OCI-LY7 (cell line): ENCODE measurements at regions not wholly inside any gene's neighbourhood (a gene's known extent, or its start where the extent isn't known, plus 50 kb on each side); places are given as distances from the start of the nearest gene placed in this dataset.

ENCODE experiments used
- BruUV-seq: library from RNA; stranded (reverse); fragments of 400-500 nt; replicated peaks from 2 replicates; lab custom pipeline; 2021; lab: Mats Ljungman, UMichigan
- CTCF ChIA-PET: fragments of 300-600 bp; sonication (Branson Sonifier 250); formaldehyde crosslinking; loops from one replicate; lab custom pipeline; 2022; ENCODE audit warnings: antibody characterized with exemption; ENCODE audit not compliant: unreplicated experiment; lab: Charles Lee
- POLR2A ChIA-PET: fragments of 300-600 bp; sonication (Branson Sonifier 250); formaldehyde crosslinking; loops from one replicate; lab custom pipeline; 2022; ENCODE audit warnings: antibody characterized with exemption; lab: Charles Lee
- DNase-seq: peaks from one replicate; pipeline ENCODE4 v3.0.0-alpha.2; 2015; ENCODE audit warnings: low spot score
- H2AFZ ChIP-seq: fragments of 200-600 bp; sonication (generic), shearing (Covaris generic); 2 replicates; pipeline ENCODE4 v1.6.1; 2014; ENCODE audit warnings: mild to moderate bottlenecking, antibody characterized with exemption, low read length, moderate library complexity
- H3K27ac ChIP-seq: fragments of 200-600 bp; sonication (generic); 2 replicates; pipeline ENCODE4 v1.5.1; 2014; ENCODE audit warnings: mixed run types, low read depth, mild to moderate bottlenecking, moderate library complexity, low read length, inconsistent platforms; ENCODE audit not compliant: poor library complexity, severe bottlenecking
- H3K36me3 ChIP-seq: fragments of 200-600 bp; sonication (generic); 2 replicates; pipeline ENCODE4 v1.6.1; 2014; ENCODE audit warnings: mild to moderate bottlenecking, antibody characterized with exemption, low read length, moderate library complexity, mixed read lengths; ENCODE audit not compliant: insufficient read depth
- H3K4me1 ChIP-seq: fragments of 200-600 bp; sonication (generic); 2 replicates; pipeline ENCODE4 v1.5.1; 2014; ENCODE audit warnings: mild to moderate bottlenecking, low read length; ENCODE audit not compliant: insufficient read depth, poor library complexity, severe bottlenecking
- H3K4me2 ChIP-seq: fragments of 200-600 bp; sonication (generic); 2 replicates; pipeline ENCODE4 v1.6.1; 2014; ENCODE audit warnings: mild to moderate bottlenecking, low read length
- H3K4me3 ChIP-seq: fragments of 200-600 bp; sonication (generic); 2 replicates; pipeline ENCODE4 v1.5.1; 2014; ENCODE audit warnings: mild to moderate bottlenecking, low read depth, low read length; ENCODE audit not compliant: poor library complexity, severe bottlenecking
- H3K79me2 ChIP-seq: fragments of 200-600 bp; sonication (generic); 2 replicates; pipeline ENCODE4 v1.6.1; 2016; ENCODE audit warnings: low read depth, mild to moderate bottlenecking, low read length, moderate library complexity, mixed read lengths; ENCODE audit not compliant: insufficient read depth
- H3K9me2 ChIP-seq: fragments of 200-600 bp; sonication (generic); 2 replicates; pipeline ENCODE4 v1.6.1; 2016; ENCODE audit warnings: mild to moderate bottlenecking, low read length, mixed read lengths; ENCODE audit not compliant: insufficient read depth
- H3K9me3 ChIP-seq: fragments of 200-600 bp; sonication (generic); 2 replicates; pipeline ENCODE4 v1.6.1; 2014; ENCODE audit warnings: mild to moderate bottlenecking, mixed run types, low read length, mixed read lengths
- H4K20me1 ChIP-seq: fragments of 200-600 bp; sonication (generic); 2 replicates; pipeline ENCODE4 v1.6.1; 2014; ENCODE audit warnings: mild to moderate bottlenecking, antibody characterized with exemption, low read length, moderate library complexity, mixed read lengths; ENCODE audit not compliant: insufficient read depth
- CTCF ChIP-seq: fragments of 200-600 bp; sonication (generic); conservative IDR thresholded peaks from 2 replicates; pipeline ENCODE4 v1.5.1; 2014; ENCODE audit warnings: mild to moderate bottlenecking, antibody characterized with exemption, low read length, moderate library complexity, mixed read lengths
- EZH2phosphoT487 ChIP-seq: fragments of 200-600 bp; sonication (generic); IDR thresholded peaks from 2 replicates; pipeline ENCODE4 v1.6.1; 2018; ENCODE audit warnings: low read depth, borderline replicate concordance, mild to moderate bottlenecking, mixed run types, antibody characterized with exemption, low read length, moderate library complexity, mixed read lengths
- intact Hi-C: fragments of 100-400 bp; cut with micrococcal nuclease; formaldehyde crosslinking; loops from one replicate; pipeline ENCODE4 v1.10.0; 2022; ENCODE audit not compliant: unreplicated experiment

- POLR2A ChIA-PET, result interaction anchor here (0.6 kb wide), 1 partner anchor 1379 kb away, joined by 3 read pairs; no protein-coding TSS in a partner anchor
- Histone ChIP-seq H2AFZ (no peak overlapping the region), H3K4me1 (no peaks in the 10 kb centered on the region)
Measured at GRCh38 chr10:46236546-46236887, 50.3 kb upstream of the ANTXRL start.

GRCh38 chr10:46236941-46237681 lies 49.7 kb upstream of the ANTXRL start:
- TF ChIP-seq EZH2phosphoT487 (no peak), CTCF (no peak)
- peaks cover 10% of the 10 kb centered on the region; the same call in 1 of the 2 replicates for H3K9me3 ChIP-seq
- no peaks in the 10 kb centered on the region for H4K20me1 ChIP-seq
- POLR2A ChIA-PET, result interaction anchor here (0.6 kb wide), 1 partner anchor 1380 kb away, joined by 3 read pairs; no protein-coding TSS in a partner anchor
- CTCF ChIA-PET, result no interaction called here
- DNase-seq, result no peak
- no peak overlapping the region for H3K4me3 ChIP-seq
- no peak overlapping the region for H2AFZ ChIP-seq
- BruUV-seq, result no TSS peak
- H3K27ac ChIP-seq, result no peak overlapping the region
- H3K4me2 ChIP-seq, result no peak overlapping the region
- intact Hi-C loops, result no loop called here
- peaks cover 63% of the 10 kb centered on the region for H3K36me3 ChIP-seq
- H3K4me1 ChIP-seq, result no peaks in the 10 kb centered on the region
- H3K79me2 ChIP-seq, result peaks cover 10% of the 10 kb centered on the region; the same call in 1 of the 2 replicates
- no peaks in the 10 kb centered on the region for H3K9me2 ChIP-seq

More at GRCh38 chr10:46236546-46236887, 50.3 kb upstream of the ANTXRL start:
- CTCF ChIA-PET, result no interaction called here
- intact Hi-C loops, result no loop called here
- Histone ChIP-seq H3K79me2 (peaks cover 4% of the 10 kb centered on the region; the same call in 1 of the 2 replicates), H3K9me2 (no peaks in the 10 kb centered on the region), H3K4me2 (no peak overlapping the region), H3K4me3 (no peak overlapping the region), H3K27ac (no peak overlapping the region), H3K36me3 (peaks cover 60% of the 10 kb centered on the region), H3K9me3 (peaks cover 4% of the 10 kb centered on the region; the same call in 1 of the 2 replicates), H4K20me1 (no peaks in the 10 kb centered on the region)
- BruUV-seq, result no TSS peak
- no peak for DNase-seq
- TF ChIP-seq EZH2phosphoT487, result no peak
- TF ChIP-seq CTCF, result no peak
